C1 segment of cervical spinal cord (tissue), 14 donors: ENCODE measurements at regions not wholly inside any gene's neighbourhood (a gene's known extent, or its start where the extent isn't known, plus 50 kb on each side); places are given as distances from the start of the nearest gene placed in this dataset.

Source experiments
- DNase-seq, 14 donors: peaks; one replicate each; lab custom pipeline; 2025; lab: John Stamatoyannopoulos, UW

DNA sequence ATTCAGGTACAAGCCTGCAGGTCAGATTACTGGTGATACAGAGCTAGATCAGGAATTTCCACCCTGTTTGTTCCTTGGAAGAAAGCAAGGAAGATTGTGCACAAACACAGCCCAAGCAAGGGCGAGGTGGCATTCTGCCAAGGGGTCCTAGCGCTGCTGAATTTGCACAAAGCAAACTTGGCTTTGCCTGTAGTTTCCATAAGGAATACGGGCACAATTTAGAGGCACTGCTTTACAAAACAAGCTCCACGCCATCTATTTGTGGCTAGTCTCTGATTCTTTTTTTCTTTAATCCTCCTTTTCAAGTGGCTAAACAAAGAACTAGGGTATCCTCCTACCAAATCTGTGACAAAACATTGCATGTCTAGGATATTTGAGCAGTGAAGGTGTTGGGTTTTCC lies 195.5 kb upstream of the ACVR2A start:
- DNase-seq: no peak

DNA sequence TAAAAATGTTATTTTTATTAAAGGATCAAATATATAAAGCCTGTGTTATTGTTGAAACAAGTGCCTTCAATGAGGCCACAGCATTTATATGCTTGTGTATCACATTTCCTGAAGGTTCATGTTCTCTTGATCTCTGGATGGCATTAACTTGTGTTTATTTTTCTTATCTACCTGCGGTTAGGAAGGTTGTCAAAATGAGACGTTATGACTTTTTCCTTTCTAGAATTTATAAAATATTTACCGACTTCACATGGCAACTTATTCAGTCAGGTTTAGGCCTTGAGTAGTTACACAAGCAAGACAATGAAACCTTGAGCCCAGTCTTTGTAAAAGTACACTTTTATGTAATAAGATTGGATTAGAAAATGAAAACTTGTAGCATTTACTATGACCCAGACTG lies 196.4 kb upstream of the ACVR2A start:
- DNase-seq: no peak

DNA sequence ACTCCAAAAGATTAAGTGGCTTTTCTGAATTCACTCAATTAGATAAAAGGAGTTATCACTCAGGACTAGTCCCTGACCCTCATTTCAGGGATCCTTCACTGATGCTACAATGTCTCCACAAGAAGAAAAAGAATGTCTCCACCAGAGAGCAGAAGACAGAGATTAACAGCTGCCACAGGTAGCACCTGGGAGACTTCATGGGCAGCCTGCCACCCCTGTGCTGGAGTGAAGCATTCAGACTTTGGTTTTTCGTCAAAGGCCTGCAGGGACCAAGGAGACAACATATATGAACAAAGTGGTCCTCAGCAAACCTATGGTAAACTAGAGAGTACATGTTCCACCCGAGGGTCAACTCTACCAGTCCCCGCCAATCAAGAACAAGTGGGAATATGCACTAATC lies 197.0 kb upstream of the ACVR2A start:
- no peak for DNase-seq

DNA sequence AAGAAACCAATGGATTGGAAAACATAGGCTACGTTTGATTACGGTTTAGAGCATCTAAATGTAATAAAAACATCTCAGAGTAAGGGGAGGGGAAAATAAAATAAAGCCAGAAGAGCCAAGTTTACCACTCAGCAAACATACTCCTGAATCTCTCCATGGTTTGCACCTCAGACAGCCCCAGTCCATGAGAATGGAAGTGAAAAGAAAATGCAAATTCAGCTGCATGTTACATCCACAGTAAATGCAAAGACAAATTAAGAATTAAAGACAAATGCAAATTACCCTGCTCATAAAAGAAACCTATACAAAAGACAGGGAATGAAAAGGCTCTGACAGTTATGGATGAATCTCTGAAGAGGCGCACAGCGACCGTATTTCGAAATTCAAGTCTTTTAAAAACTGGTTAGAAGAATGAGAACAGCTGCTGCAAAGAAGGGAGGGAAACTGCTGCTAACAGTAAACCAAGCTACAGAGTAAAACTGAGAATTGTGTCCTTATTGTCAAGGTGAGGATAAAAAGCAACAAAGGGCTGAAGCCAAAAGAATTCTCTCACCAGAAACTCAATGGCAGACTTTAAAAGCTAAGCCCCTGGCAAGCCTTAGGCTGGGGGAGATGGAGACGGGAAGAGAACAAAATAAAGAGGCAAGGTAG lies 197.9 kb upstream of the ACVR2A start:
- DNase-seq: no peak

DNA sequence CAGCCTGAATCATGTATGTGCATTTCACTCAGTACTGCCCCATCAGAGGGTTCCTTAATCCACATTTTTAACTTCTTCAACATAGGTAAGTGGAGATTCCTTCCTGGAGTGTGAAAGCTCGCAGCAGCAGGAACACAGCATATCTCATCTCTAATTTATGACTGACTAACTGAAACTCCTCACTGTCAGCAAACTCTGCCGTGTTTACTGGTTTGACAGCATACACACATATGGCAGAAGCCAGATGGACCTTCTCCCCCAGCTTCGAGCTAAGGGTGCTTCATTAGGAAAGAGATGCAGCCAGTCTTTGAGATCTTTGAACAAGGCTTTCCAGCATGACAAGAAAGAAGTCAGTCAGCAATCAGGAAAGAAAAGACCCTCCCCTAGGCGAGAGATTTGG lies 200.3 kb upstream of the ACVR2A start:
- no peak for DNase-seq

DNA sequence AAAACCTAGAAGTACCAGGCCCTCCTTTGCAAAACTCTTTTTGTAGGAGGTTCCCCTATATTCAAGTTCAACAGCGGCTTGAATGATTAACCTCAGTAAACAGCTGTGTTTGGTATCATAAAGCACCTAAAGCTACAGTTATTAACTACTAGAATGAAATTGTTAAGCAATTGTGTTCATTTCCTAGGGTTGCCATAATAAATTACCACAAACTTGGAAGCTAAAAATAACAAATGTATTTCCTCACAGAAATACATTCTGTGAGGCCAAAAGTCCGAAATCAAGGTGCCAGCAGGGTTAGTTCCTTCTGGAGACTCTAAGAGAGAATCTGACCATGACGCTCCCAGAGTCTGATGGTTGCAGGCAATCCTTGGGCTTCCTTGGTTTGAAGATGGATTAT lies 202.1 kb upstream of the ACVR2A start:
- no peak for DNase-seq

DNA sequence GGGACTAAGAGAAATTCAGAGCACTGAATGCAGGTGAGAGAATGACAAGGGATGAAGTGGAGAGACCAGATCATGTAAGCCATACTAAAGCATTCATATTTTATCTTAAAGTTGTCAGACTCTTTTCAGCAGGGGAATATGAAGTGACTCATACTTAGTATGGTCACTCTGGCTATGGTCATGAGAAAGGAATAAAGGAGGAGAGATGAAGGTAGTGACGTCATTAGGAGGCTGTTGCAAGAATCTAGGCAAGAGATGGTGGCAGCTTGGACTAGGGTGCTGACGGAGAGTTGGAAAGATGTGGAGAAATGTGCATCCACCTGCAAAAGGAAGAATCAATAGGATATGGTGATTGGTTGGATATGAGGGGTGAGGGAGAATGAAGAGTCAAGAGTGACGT lies 203.2 kb upstream of the ACVR2A start:
- DNase-seq: no peak

DNA sequence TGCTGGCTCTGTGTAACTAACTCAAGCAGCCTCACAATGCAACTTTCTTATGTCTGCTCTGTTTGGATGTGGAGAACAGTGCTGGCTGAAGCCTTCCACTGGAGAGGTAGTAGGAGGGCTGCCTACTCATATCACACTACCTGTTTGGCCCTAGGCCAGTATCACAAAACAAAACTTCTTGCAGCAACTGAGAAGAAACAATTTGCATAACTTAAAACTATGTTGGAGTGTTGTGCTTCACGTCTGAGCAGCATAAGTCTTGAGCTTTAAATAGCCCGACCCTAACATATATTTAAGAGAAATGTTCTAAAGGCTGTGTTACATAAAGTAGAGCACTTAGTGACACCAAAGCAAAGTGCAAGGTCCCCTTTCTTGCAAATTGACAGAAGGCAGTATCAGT lies 204.9 kb upstream of the ACVR2A start:
- no peak for DNase-seq

DNA sequence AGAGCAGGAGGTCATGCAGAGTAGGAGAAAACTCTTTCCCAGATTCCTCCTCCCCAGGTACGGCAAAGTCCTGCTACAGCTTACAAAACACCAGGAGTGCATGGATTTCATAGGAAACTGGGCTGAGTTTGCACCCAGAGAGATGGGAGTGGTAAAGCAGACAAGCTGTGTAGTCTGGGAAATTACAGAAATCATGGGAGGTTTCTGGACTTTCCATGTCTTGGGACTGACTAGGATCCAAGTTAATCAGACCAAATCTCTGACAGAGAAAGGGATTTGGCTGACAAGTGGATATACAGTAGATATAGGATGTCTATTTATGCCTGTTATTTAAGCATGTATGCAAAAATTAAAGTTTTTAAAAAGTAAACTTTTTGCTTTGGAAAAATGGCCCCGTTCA lies 205.4 kb upstream of the ACVR2A start:
- no peak for DNase-seq

DNA sequence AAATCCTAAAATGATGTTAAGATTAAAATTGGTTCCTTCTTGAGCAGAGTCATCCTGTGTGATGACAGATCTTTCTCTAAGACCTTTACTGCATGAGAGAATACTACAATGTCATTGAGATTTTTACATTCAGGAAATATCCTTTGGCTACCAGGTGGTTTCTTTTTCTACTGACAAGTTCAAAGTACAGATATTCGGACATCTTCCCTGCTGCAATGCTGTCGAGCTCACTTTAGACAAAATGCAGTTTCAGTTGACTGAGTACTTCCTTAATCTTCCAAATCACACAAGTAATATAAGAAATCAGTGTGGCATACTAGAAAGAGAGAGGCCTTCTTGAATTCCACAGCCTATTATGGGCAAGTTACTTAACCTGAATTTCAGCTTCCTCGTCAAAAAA lies 207.9 kb upstream of the ACVR2A start:
- DNase-seq: no peak

DNA sequence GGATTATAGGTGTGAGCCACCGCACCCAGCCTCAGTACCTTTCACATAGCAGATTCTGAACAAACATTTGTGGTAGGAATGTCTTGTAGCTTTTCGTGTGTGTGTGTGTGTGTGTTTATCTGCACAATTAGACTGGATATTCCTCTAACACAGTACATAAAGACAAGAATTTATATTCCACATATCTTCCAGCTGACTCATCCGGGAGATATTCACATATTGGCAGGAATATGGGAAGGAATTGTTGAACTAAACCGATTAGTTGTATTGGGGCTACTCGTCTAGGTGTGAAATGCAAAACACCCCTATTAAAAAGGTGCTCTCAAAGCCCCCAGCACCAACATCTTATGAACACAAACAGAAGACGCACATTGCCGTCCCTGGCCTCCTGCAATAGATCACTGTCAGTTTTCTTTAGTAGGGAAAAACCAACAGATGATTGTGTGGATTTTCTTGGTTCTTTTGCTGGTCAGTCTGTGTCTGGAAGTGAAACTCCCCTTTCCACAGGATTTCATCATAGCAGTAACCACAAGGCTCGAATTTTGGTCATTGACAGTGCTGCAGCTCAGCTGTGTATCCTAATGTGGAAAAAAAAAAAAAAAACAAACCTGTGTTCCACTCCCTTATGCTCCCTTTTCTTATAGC lies 208.5 kb upstream of the ACVR2A start:
- no peak for DNase-seq

DNA sequence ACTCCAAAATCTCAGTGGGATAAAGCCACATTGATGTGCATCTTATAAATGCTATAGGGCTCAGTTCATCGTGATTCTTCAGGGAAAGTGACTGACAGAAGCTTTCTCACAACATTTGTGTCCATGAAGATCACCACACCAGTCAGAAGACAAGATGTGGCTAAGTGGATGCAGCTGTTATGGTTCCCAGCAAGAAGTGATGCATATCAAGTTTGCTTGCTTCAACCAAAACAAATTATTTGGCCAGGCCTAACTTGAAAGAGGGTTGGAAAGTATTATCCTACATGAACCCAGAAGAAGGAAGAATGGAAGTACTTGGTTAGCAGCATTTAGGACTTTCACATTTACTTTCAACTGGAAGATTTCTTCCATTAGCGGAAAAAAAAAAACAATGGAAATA lies 210.0 kb upstream of the ACVR2A start:
- DNase-seq: no peak

DNA sequence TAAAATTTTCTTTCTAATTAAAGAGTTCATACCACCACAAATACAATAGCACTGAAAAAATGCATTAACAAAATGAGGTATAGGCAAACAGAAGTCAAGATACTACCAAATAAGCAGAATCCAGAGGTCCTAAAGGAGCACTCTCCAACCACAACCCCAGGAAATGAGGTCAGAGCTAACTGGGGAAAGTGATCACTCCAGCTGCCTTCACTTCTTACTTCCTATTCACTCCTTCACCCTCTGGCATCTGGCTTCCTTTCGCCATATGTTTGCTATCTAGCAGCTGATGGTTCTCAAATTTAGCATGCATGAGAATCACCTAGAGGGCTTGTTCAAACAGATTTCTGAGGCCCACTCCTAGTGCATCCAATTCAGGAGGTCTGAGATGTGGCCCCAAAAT lies 212.6 kb upstream of the ACVR2A start:
- no peak for DNase-seq

DNA sequence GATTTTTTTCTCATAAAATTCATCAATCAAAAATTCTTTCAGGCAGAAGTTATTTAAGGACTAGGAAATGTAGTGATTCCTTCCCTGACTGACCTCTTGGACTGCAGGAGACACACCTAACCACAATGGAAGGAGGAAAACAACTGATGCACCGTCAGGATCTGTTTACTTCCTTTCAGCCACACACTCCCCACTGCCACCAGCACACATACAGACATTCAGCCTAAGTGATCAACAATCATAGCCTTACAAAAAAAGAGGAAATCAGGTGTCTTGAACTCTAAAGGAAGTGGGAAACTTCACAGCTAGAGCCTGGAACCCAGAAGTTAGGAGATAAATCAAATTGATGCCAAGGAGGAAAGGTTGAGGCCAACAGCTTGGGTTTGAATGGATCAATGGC lies 213.5 kb upstream of the ACVR2A start:
- DNase-seq: no peak

DNA sequence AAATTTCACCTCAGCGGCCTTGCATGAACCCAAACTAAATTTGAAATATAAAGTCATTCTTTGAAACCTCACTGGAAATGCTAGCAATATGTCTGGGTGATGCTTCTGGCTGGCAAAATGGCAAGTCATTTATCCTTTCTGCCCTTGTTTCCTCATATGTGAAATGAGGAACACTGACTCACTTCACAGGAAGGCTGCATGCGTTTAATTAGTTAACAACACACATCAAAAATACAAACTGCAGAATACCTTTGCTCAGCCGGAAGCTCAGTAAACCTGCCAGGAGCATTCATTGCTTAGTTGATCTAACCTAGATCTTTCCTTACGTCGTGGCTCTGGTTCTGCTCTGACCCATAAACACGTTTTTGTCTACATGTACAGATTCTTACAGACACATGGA lies 214.2 kb upstream of the ACVR2A start:
- DNase-seq: no peak

DNA sequence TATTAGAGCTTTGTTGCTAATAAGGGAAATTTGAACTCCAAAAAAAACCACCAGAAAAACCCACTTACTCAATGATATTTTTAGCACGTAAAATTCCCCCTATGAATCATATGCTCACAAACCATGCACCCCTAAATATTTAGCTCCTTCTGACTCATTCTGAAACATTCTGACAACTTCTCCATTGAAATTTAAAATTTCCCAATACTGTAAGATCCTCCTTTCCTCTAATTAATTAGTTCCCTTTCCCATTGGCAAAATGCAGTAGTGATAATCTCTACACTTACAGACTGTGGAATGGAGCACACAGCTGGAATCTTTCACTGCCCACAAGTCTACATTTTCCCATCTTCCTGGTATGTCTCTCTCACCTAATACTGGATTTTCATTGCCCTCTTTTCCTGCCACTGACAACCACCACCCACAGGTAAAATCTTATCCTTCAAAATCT lies 215.8 kb upstream of the ACVR2A start:
- no peak for DNase-seq

DNA sequence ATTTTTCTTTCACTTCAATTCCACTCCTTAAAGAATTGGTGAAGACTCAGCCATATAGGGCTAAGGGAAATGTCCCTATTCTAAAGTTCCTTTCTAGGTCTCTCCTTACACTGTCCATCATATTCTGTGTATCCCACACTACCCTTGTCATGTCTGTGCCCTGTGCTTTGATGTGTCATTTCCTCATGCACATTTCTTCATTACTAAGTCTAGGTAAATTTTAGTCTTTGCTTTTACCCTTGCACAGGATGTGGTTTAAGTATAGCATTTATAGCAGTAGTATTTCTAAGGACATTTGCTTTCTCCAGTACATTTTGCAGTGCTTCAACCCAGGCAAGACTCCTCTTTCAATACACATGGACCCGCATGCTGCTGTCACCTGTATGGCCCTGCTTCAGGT lies 221.5 kb upstream of the ACVR2A start:
- no peak for DNase-seq

DNA sequence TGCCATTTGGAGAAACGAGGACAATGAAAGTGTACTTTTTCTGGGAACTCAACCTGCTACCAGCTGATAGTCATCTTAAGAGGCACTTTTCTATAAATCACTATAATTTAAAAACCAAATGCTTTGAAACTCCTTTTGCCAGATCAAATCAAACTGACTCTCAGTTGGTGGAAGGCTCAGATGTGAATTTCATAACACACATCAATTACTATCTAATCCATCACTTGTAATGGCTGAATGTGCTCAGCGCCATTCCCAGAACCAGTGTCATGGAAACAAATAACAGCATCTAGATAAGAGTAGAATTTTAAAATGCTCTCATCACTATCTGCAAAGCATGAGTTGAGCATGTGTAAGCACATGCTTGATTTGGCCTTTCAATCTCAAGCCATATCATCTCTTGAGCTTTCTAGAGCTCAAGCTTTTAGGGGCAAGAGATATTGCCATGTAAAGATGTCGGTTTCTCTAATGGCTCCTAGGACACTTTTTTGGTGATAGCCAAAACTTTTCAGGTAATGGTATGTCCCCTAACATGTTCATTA lies 223.1 kb upstream of the ACVR2A start:
- no peak for DNase-seq

DNA sequence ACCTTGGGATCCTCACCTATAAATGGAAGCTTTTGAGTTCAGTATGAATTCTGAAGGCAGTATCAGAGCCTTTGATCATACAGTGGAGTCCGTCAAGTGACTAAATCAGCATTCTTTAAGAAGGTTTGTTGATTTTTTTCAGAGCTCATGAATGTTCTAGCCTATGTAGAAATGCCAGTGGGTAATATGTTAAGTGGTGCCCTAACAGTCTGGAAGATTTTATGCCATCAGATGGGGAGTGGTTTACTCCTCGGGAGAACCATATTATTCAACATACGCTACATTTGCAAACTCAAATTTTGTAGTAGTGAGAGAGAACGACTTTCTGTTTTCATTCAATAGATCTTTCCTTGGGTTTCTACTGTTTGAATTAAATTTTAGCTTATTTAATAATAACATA lies 225.0 kb upstream of the ACVR2A start:
- no peak for DNase-seq

DNA sequence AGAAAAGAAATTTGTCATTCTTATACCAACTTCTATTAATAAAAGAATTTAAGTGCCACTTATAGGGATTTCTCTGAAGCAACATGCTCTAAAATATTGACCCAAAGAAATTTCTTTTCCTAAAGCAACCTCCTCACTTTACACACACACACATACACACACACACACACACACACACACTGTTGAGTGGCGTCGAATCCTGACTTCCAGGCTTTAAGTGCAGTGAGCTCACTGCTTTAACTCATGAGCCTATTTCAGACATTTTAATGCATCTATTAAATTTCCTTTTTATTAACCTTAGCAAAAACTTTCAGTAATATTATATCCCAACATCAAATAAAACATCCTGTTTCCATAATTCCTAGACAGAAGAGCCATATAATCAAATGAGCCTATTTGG lies 229.1 kb upstream of the ACVR2A start:
- no peak for DNase-seq

DNA sequence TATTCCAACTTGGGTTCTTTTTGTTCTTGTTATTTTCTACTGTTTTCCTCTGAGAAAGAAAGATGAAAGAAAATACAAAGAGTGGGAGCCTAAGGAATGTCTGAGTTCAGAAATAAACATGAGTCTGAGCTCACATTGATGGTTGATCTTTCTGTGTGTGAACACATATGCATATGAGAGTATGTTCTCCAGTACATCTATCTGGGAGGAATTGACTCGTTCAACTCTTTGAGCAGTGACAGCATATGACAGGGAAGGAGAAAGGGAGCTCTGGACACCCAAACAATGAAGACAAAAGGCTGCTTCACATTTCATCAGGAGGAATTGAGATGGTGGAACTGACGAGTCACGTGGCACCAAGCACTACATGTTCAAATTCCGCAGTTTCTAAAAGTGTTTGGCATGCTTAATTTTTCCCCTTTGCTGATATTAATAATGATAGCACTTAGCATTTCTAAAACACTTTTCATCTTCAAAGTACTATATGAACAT lies 229.8 kb upstream of the ACVR2A start:
- DNase-seq: no peak

DNA sequence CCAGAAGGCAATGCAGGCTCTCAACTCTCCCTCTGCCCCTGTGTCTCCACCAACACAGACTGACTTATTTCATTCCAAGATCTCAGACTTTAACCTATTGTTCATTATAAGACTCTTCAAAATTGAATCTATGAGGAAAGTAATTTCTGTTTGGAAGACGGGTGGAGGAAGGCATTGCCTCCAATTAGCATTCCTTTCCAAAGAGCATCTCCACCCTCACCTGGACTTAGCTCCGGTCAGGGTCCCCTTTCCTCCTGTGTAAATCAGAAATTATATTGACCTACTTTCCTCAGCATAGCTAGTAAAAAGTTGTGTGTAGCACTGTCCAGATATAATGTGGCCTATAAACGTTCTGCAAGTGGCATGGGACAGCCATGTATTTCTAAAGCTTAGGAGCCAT lies 230.4 kb upstream of the ACVR2A start:
- DNase-seq: no peak

DNA sequence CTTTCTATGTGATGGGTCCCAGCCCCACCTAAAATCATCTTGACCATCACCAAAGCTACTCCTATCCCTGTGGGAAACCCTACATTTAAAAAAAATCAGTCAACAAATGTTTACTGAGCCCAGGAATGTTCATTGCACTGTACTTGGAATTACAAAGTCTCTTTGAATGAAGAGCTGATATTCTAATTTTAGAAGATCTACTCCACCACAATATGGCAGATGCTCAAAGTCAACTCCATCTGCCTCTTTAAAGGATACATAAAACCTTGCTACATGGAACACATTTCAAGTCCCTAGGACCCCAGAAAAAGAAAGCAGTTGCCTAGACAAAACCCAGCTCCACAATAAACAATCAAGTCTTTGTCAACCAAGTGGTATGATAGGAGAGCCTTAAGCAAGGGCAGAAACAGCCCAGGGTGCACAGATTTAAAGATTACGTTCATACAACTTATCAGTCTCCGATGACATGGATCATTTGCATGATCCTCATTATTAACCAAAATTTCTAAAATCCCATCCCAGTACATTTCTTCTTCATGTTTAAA lies 234.3 kb upstream of the ACVR2A start:
- no peak for DNase-seq
